BE2C (cell line): ENCODE measurements at regions not wholly inside any gene's neighbourhood (a gene's known extent, or its start where the extent isn't known, plus 50 kb on each side); places are given as distances from the start of the nearest gene placed in this dataset.
"Not testable (repeated sequence)": the region's sequence is repeated elsewhere in the genome, so short reads cannot be mapped to it uniquely, and the experiment has no call there.

Experiments used
- DNase-seq: peaks from one replicate; pipeline ENCODE4 v3.0.0-alpha.2; 2020
- H3K27me3 ChIP-seq: fragments of 250-450 bp; sonication (Bioruptor Pico); 2 replicates; pipeline ENCODE4 v1.5.1; 2020; ENCODE audit warnings: mild to moderate bottlenecking
- H3K36me3 ChIP-seq: fragments of 250-450 bp; sonication (Bioruptor Pico); 2 replicates; pipeline ENCODE4 v1.5.1; 2020; ENCODE audit warnings: mild to moderate bottlenecking
- H3K4me1 ChIP-seq: fragments of 250-450 bp; sonication (Bioruptor Pico); 2 replicates; pipeline ENCODE4 v1.5.1; 2020
- H3K4me3 ChIP-seq: 2 replicates; pipeline ENCODE4 v1.5.1; 2011; ENCODE audit warnings: low read depth, low read length
- H3K9me3 ChIP-seq: fragments of 250-450 bp; sonication (Bioruptor Pico); 2 replicates; pipeline ENCODE4 v1.5.1; 2020
- CTCF ChIP-seq: IDR thresholded peaks from 2 replicates; pipeline ENCODE4 v1.5.1; 2012; ENCODE audit warnings: mild to moderate bottlenecking, low read depth, low read length

GRCh38 chr9:110131499-110131898, 76.5 kb downstream of the C9orf152 start:
- DNase-seq: no peak
- no peak overlapping the region for H3K4me3 ChIP-seq

GRCh38 chr9:110132531-110132930, 75.4 kb downstream of the C9orf152 start:
- not testable (repeated sequence) for H3K36me3 ChIP-seq, H3K9me3 ChIP-seq, H3K4me1 ChIP-seq, H3K27me3 ChIP-seq, DNase-seq, H3K4me3 ChIP-seq

More at GRCh38 chr9:110131499-110131898, 76.5 kb downstream of the C9orf152 start:
- Histone ChIP-seq H3K36me3 (no peaks in the 10 kb centered on the region), H3K27me3 (no peaks in the 10 kb centered on the region; the same call in 1 of the 2 replicates), H3K4me1 (no peaks in the 10 kb centered on the region; the same call in 1 of the 2 replicates), H3K9me3 (no peaks in the 10 kb centered on the region)
- TF ChIP-seq CTCF: no peak

- Histone ChIP-seq H3K27me3 (no peaks in the 10 kb centered on the region; the same call in 1 of the 2 replicates), H3K4me3 (no peak overlapping the region), H3K4me1 (no peaks in the 10 kb centered on the region; the same call in 1 of the 2 replicates), H3K36me3 (no peaks in the 10 kb centered on the region), H3K9me3 (no peaks in the 10 kb centered on the region)
- no peak for DNase-seq
- no peak for TF ChIP-seq CTCF
Measured at GRCh38 chr9:110133059-110133458, 74.9 kb downstream of the C9orf152 start.

GRCh38 chr9:110133608-110134210, 74.2 kb downstream of the C9orf152 start:
- TF ChIP-seq CTCF: no peak
- Histone ChIP-seq H3K27me3 (no peaks in the 10 kb centered on the region; the same call in 1 of the 2 replicates), H3K4me3 (no peak overlapping the region), H3K4me1 (no peaks in the 10 kb centered on the region; the same call in 1 of the 2 replicates), H3K36me3 (no peaks in the 10 kb centered on the region), H3K9me3 (no peaks in the 10 kb centered on the region)
- DNase-seq: no peak

- Histone ChIP-seq H3K9me3 (no peaks in the 10 kb centered on the region), H3K36me3 (no peaks in the 10 kb centered on the region), H3K4me1 (no peaks in the 10 kb centered on the region; the same call in 1 of the 2 replicates), H3K27me3 (no peaks in the 10 kb centered on the region; the same call in 1 of the 2 replicates), H3K4me3 (no peak overlapping the region)
- no peak for DNase-seq
- TF ChIP-seq CTCF: no peak
Measured at GRCh38 chr9:110135846-110136245, 72.1 kb downstream of the C9orf152 start.

GRCh38 chr9:110136802-110137201, 71.2 kb downstream of the C9orf152 start:
- Histone ChIP-seq H3K9me3 (no peaks in the 10 kb centered on the region), H3K4me1 (no peaks in the 10 kb centered on the region; the same call in 1 of the 2 replicates), H3K4me3 (no peak overlapping the region), H3K36me3 (no peaks in the 10 kb centered on the region), H3K27me3 (no peaks in the 10 kb centered on the region)
- no peak for DNase-seq
- TF ChIP-seq CTCF: no peak
